ENCODE measurements at regions not wholly inside any gene's neighbourhood (a gene's known extent, or its start where the extent isn't known, plus 50 kb on each side); places are given as distances from the start of the nearest gene placed in this dataset.

GRCh38 chr2:137729305-137729704, 235.0 kb upstream of the HNMT start:
- ChIA-PET CTCF (no interaction called here), POLR2A (no interaction called here)
- no peak overlapping the region for H3K4me3 ChIP-seq (ENCODE audit: low read depth, low read length)
- no peak for TF ChIP-seq CTCF (IDR thresholded peaks at IDR 0.05; ENCODE audit: insufficient read depth, low read length, missing control alignments)
- DNase-seq (ENCODE audit: low read depth, low spot score) = no peak

- no peak for DNase-seq (ENCODE audit: low read depth, low spot score)
- POLR2A ChIA-PET = no interaction called here
- H3K4me3 ChIP-seq (ENCODE audit: low read depth, low read length) = no peak overlapping the region
- no peak for TF ChIP-seq CTCF (IDR thresholded peaks at IDR 0.05; ENCODE audit: insufficient read depth, low read length, missing control alignments)
- CTCF ChIA-PET = no interaction called here
Measured at GRCh38 chr2:137737559-137737958, 226.7 kb upstream of the HNMT start.

- no peak for TF ChIP-seq CTCF (IDR thresholded peaks at IDR 0.05; ENCODE audit: insufficient read depth, low read length, missing control alignments)
- CTCF ChIA-PET = no interaction called here
- H3K4me3 ChIP-seq (ENCODE audit: low read depth, low read length) = no peak overlapping the region
- no peak for DNase-seq (ENCODE audit: low read depth, low spot score)
- POLR2A ChIA-PET = no interaction called here
Measured at GRCh38 chr2:137741784-137742362, 222.4 kb upstream of the HNMT start.

GRCh38 chr2:137747509-137747908, 216.8 kb upstream of the HNMT start:
- ChIA-PET CTCF (no interaction called here), POLR2A (no interaction called here)
- no peak for DNase-seq (ENCODE audit: low read depth, low spot score)
- no peak for TF ChIP-seq CTCF (IDR thresholded peaks at IDR 0.05; ENCODE audit: insufficient read depth, low read length, missing control alignments)
- H3K4me3 ChIP-seq (ENCODE audit: low read depth, low read length) = no peak overlapping the region

- ChIA-PET CTCF (no interaction called here), POLR2A (no interaction called here)
- no peak overlapping the region for H3K4me3 ChIP-seq (ENCODE audit: low read depth, low read length)
- TF ChIP-seq CTCF (IDR thresholded peaks at IDR 0.05; ENCODE audit: insufficient read depth, low read length, missing control alignments) = no peak
- no peak for DNase-seq (ENCODE audit: low read depth, low spot score)
Measured at GRCh38 chr2:137748533-137748932, 215.7 kb upstream of the HNMT start.

GRCh38 chr2:137764646-137765045, 199.6 kb upstream of the HNMT start:
- no peak for DNase-seq (ENCODE audit: low read depth, low spot score)
- H3K4me3 ChIP-seq (ENCODE audit: low read depth, low read length) = no peak overlapping the region
- CTCF ChIA-PET = no interaction called here
- TF ChIP-seq CTCF (IDR thresholded peaks at IDR 0.05; ENCODE audit: insufficient read depth, low read length, missing control alignments) = no peak
- POLR2A ChIA-PET = no interaction called here

All from AG04449 (cell line).